ENCODE measurements at regions not wholly inside any gene's neighbourhood (a gene's known extent, or its start where the extent isn't known, plus 50 kb on each side); places are given as distances from the start of the nearest gene placed in this dataset.
"Not testable (repeated sequence)": the region's sequence is repeated elsewhere in the genome, so short reads cannot be mapped to it uniquely, and the experiment has no call there.

GRCh38 chr20:47440857-47441773 is 60.6 kb upstream of the NCOA3 start:
- TF ChIP-seq, protein P1, sequence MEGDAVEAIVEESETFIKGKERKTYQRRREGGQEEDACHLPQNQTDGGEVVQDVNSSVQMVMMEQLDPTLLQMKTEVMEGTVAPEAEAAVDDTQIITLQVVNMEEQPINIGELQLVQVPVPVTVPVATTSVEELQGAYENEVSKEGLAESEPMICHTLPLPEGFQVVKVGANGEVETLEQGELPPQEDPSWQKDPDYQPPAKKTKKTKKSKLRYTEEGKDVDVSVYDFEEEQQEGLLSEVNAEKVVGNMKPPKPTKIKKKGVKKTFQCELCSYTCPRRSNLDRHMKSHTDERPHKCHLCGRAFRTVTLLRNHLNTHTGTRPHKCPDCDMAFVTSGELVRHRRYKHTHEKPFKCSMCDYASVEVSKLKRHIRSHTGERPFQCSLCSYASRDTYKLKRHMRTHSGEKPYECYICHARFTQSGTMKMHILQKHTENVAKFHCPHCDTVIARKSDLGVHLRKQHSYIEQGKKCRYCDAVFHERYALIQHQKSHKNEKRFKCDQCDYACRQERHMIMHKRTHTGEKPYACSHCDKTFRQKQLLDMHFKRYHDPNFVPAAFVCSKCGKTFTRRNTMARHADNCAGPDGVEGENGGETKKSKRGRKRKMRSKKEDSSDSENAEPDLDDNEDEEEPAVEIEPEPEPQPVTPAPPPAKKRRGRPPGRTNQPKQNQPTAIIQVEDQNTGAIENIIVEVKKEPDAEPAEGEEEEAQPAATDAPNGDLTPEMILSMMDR (IDR thresholded peaks at IDR 0.05): no peak
- no peak for TF ChIP-seq EZH2phosphoT487 (IDR thresholded peaks at IDR 0.05)
- no peak for TF ChIP-seq EZH2 (IDR thresholded peaks at IDR 0.05)
- no peaks in the 10 kb centered on the region for H3K4me1 ChIP-seq
- no peak for DNase-seq (ENCODE audit: low spot score)
- Mint-ChIP-seq H3K9me3 (no peaks in the 10 kb centered on the region), H3K36me3 (no peaks in the 10 kb centered on the region), H3K27ac (no peak overlapping the region), H3K4me3 (no peak overlapping the region), H3K4me1 (no peaks in the 10 kb centered on the region), H3K27me3 (ENCODE audit: insufficient read depth, low read depth) (no peaks in the 10 kb centered on the region)
- no peaks in the 10 kb centered on the region for H3F3A ChIP-seq (ENCODE audit: low read depth)
- no peak overlapping the region for H3K9ac ChIP-seq
- H3K4me3 ChIP-seq: no peak overlapping the region
- H2AFZ ChIP-seq (replicated peaks): peak overlapping the region; percentile 28
- H3K27me3 ChIP-seq: no peaks in the 10 kb centered on the region
- H3K4me2 ChIP-seq: no peak overlapping the region
- no peaks in the 10 kb centered on the region for H3K9me3 ChIP-seq (ENCODE audit: low read depth)
- no peaks in the 10 kb centered on the region for H3K36me3 ChIP-seq
- H3K27ac ChIP-seq: no peak overlapping the region
- no peaks in the 10 kb centered on the region for H4K20me1 ChIP-seq (ENCODE audit: low read depth)
- no peaks in the 10 kb centered on the region for H3K79me2 ChIP-seq (ENCODE audit: low read depth)

DNA sequence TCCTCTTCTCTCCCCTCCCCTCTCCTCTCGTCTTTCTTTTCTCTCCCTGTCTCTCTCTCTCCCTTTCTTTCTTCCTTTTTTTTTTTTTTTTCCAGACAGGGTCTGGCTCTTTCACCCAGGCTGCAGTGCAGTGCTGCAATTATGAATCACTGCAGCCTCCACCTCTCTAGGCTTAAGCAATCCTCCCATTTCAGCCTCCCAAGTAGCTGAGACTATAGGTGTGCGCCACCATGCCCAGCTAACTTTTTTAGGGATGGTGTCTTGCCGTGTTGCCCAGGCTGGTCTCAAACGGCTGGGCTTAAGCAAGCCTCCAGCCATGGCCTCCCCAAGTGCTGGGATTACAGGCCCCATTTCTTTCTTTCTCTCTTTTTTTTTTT is 59.9 kb upstream of the NCOA3 start:
- Mint-ChIP-seq H3K36me3 (no peaks in the 10 kb centered on the region), H3K27me3 (ENCODE audit: insufficient read depth, low read depth) (no peaks in the 10 kb centered on the region), H3K27ac (no peak overlapping the region), H3K4me1 (no peaks in the 10 kb centered on the region), H3K4me3 (no peak overlapping the region), H3K9me3 (no peaks in the 10 kb centered on the region)
- no peak overlapping the region for H3K9ac ChIP-seq
- TF ChIP-seq EZH2phosphoT487 (IDR thresholded peaks at IDR 0.05): no peak
- H4K20me1 ChIP-seq (ENCODE audit: low read depth): no peaks in the 10 kb centered on the region
- H3K4me2 ChIP-seq: no peak overlapping the region
- no peak for DNase-seq (ENCODE audit: low spot score)
- H3K27me3 ChIP-seq: no peaks in the 10 kb centered on the region
- H3K27ac ChIP-seq: no peak overlapping the region
- H3K9me3 ChIP-seq (ENCODE audit: low read depth): no peaks in the 10 kb centered on the region
- no peaks in the 10 kb centered on the region for H3F3A ChIP-seq (ENCODE audit: low read depth)
- H3K4me3 ChIP-seq: no peak overlapping the region
- no peaks in the 10 kb centered on the region for H3K36me3 ChIP-seq
- no peaks in the 10 kb centered on the region for H3K4me1 ChIP-seq
- H2AFZ ChIP-seq (replicated peaks): no peak overlapping the region
- H3K79me2 ChIP-seq (ENCODE audit: low read depth): no peaks in the 10 kb centered on the region

DNA sequence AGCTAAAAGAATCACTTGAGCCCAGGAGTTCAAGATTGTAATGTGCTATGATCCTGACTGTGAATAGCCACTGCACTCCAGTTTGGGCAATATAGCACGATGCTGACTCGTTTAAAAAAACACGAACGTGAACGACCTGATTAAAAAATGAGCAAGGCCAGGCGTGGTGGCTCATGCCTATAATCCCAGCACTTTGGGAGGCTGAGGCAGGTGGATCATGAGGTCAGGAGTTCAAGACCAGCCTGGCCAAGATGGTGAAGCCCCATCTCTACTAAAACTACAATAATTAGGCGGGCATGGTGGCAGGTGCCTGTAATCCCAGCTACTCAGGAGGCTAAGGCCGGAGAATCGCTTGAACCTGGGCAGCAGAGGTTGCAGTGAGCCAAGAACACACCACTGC is 58.6 kb upstream of the NCOA3 start:
- not testable (repeated sequence) for H3K4me1 Mint-ChIP-seq; H4K20me1 ChIP-seq (ENCODE audit: low read depth); DNase-seq (ENCODE audit: low spot score); H3K4me1 ChIP-seq; H3K4me3 Mint-ChIP-seq; H3K9me3 ChIP-seq (ENCODE audit: low read depth); H3K4me2 ChIP-seq; H3F3A ChIP-seq (ENCODE audit: low read depth); H3K4me3 ChIP-seq; H3K36me3 Mint-ChIP-seq; H3K9me3 Mint-ChIP-seq; H3K79me2 ChIP-seq (ENCODE audit: low read depth); H3K27me3 ChIP-seq; H3K27ac ChIP-seq; H3K27me3 Mint-ChIP-seq (ENCODE audit: insufficient read depth, low read depth); H3K36me3 ChIP-seq; H2AFZ ChIP-seq (replicated peaks); H3K9ac ChIP-seq; H3K27ac Mint-ChIP-seq

DNA sequence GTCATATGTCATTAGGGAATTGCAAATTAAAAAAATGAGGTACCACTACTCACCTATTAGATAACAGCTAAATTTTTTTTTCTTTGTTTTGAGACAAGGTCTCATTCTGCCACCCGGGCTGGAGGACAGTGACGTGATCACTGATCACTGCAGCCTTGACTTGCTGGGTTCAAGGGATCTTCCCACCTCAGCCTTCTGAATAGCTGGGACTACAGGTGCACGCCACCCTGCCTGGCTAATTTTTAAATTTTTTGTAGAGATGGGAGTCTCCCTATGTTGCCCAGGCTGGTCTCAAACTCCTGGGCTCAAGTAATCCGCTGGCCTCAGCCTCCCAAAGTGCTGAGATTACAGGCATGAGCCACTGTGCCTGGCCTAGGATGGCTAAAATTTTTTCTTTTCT is 57.1 kb upstream of the NCOA3 start:
- H4K20me1 ChIP-seq (ENCODE audit: low read depth): no peaks in the 10 kb centered on the region
- no peaks in the 10 kb centered on the region for H3K36me3 ChIP-seq
- H3K4me2 ChIP-seq: no peak overlapping the region
- H3K4me1 Mint-ChIP-seq: no peaks in the 10 kb centered on the region
- H3K9ac ChIP-seq: no peak overlapping the region
- H3K27ac Mint-ChIP-seq: no peak overlapping the region
- H3K4me1 ChIP-seq: no peaks in the 10 kb centered on the region
- H3K4me3 ChIP-seq: no peak overlapping the region
- no peak for DNase-seq (ENCODE audit: low spot score)
- H3K27ac ChIP-seq: no peak overlapping the region
- H3K4me3 Mint-ChIP-seq: no peak overlapping the region
- H3K27me3 Mint-ChIP-seq (ENCODE audit: insufficient read depth, low read depth): no peaks in the 10 kb centered on the region
- no peak overlapping the region for H2AFZ ChIP-seq (replicated peaks)
- H3K27me3 ChIP-seq: no peaks in the 10 kb centered on the region
- no peaks in the 10 kb centered on the region for H3F3A ChIP-seq (ENCODE audit: low read depth)
- H3K36me3 Mint-ChIP-seq: no peaks in the 10 kb centered on the region
- no peaks in the 10 kb centered on the region for H3K9me3 ChIP-seq (ENCODE audit: low read depth)
- H3K9me3 Mint-ChIP-seq: no peaks in the 10 kb centered on the region
- no peak for TF ChIP-seq EZH2phosphoT487 (IDR thresholded peaks at IDR 0.05)
- TF ChIP-seq EZH2 (IDR thresholded peaks at IDR 0.05): no peak
- TF ChIP-seq, protein P1 (IDR thresholded peaks at IDR 0.05): no peak
- H3K79me2 ChIP-seq (ENCODE audit: low read depth): no peaks in the 10 kb centered on the region

All from neural progenitor cell (in vitro differentiated cells).